ENCODE measurements at regions not wholly inside any gene's neighbourhood (a gene's known extent, or its start where the extent isn't known, plus 50 kb on each side); places are given as distances from the start of the nearest gene placed in this dataset.

- DNase-seq = no peak
- TF ChIP-seq CTCF (IDR thresholded peaks at IDR 0.05) (no peak), POLR2A (IDR thresholded peaks at IDR 0.05) (no peak)
- H3K4me1 ChIP-seq = no peaks in the 10 kb centered on the region
- H3K27ac ChIP-seq = no peak overlapping the region
- intact Hi-C loops (cut with DNase I; ENCODE audit: low total_unique reads) = no loop called here
- H3K36me3 ChIP-seq = no peaks in the 10 kb centered on the region
- H3K9me3 ChIP-seq = no peaks in the 10 kb centered on the region
- no peak overlapping the region for H3K4me3 ChIP-seq
- H3K27me3 ChIP-seq = no peaks in the 10 kb centered on the region
These were observed 147.0 kb downstream of the TNFSF18 start for GRCh38 chr1:172903581-172904220.

DNA sequence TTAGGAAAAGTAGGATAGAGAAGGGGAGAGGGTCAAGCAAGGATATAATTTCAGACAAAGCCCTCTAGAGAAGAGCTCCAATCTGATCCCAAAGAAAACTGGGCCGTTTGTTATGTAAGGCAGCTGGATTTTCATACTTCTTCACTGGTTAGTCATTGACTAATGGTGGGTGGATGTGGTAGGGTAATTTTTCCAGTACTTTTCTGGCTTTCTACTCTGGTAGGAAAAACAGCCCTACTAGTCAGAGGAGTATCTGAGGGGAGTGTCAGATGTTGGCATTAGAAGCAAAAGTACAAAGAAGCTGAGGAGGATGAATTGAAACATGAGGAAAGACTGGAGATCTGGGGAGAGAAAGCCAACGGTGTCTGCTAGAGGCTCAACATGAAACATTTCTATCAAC, 145.3 kb downstream of the TNFSF18 start:
- no peak overlapping the region for H3K27ac ChIP-seq
- intact Hi-C loops (cut with DNase I; ENCODE audit: low total_unique reads) = no loop called here

DNA sequence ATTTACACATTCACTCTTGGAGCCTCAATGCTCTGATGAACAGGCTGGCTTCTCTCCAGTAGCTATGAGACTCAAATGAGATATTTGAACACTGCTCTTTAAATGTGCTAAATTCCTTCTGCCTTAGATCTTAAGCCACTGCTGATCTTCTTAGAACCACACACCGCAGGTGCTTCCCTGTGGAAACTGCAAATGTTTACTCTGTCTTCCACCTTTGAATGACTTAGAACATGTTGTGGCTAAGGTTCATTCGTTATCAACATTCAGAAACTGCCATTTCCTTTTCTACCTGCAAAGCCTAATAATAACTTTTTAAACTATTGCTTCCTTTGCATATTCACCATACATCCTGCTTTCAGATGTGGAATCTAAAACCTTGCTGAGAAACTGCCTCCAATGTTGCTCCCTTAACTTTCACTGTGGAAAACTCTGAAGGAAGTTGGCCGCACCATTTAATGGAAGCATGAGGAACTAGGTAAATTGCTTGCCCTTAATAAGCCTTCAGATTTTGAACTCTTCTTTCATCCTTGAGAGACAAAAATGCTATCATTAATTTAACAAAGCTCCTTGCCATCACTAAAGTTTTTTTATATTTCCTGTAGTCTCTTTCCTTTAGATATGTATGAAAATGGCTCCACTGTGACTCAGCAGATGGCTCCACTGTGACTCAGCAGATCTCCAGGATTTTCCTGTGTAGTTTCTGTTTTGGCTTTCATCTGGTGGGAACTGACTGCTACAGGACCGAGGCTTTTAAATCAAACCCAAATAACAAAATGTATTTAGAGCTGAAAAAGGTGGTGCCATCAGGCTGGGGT, 143.8 kb downstream of the TNFSF18 start:
- DNase-seq = no peak
- Histone ChIP-seq H3K4me1 (no peaks in the 10 kb centered on the region), H3K36me3 (no peaks in the 10 kb centered on the region), H3K4me3 (no peak overlapping the region), H3K9me3 (no peaks in the 10 kb centered on the region), H3K27me3 (no peaks in the 10 kb centered on the region), H3K27ac (no peak overlapping the region)
- intact Hi-C loops (cut with DNase I; ENCODE audit: low total_unique reads) = no loop called here
- TF ChIP-seq CTCF (IDR thresholded peaks at IDR 0.05) = no peak
- no peak for TF ChIP-seq POLR2A (IDR thresholded peaks at IDR 0.05)

More for the DNA sequence above, 145.3 kb downstream of the TNFSF18 start:
- Histone ChIP-seq H3K27me3 (no peaks in the 10 kb centered on the region), H3K9me3 (no peaks in the 10 kb centered on the region), H3K36me3 (no peaks in the 10 kb centered on the region), H3K4me3 (no peak overlapping the region), H3K4me1 (no peaks in the 10 kb centered on the region)
- DNase-seq = no peak
- TF ChIP-seq POLR2A (IDR thresholded peaks at IDR 0.05) (no peak), CTCF (IDR thresholded peaks at IDR 0.05) (no peak)

GRCh38 chr1:172907834-172908326, 142.9 kb downstream of the TNFSF18 start:
- intact Hi-C loops (cut with DNase I; ENCODE audit: low total_unique reads) = no loop called here
- no peak for DNase-seq
- Histone ChIP-seq H3K27ac (no peak overlapping the region), H3K4me1 (no peaks in the 10 kb centered on the region), H3K9me3 (no peaks in the 10 kb centered on the region), H3K4me3 (no peak overlapping the region), H3K36me3 (no peaks in the 10 kb centered on the region), H3K27me3 (no peaks in the 10 kb centered on the region)
- no peak for TF ChIP-seq POLR2A (IDR thresholded peaks at IDR 0.05)
- no peak for TF ChIP-seq CTCF (IDR thresholded peaks at IDR 0.05)

Data from uterus (tissue), 3 donors.